SH-SY5Y (cell line): ENCODE measurements at regions not wholly inside any gene's neighbourhood (a gene's known extent, or its start where the extent isn't known, plus 50 kb on each side); places are given as distances from the start of the nearest gene placed in this dataset.

ENCODE experiments used
- GATA2 ChIP-seq: IDR thresholded peaks from 2 replicates; pipeline ENCODE4 v1.6.1; 2011; ENCODE audit warnings: mild to moderate bottlenecking, low read depth, low read length
- GATA3 ChIP-seq: IDR thresholded peaks from 2 replicates; pipeline ENCODE4 v1.6.1; 2011; ENCODE audit warnings: low read depth, mild to moderate bottlenecking, low read length, moderate library complexity

GRCh38 chr4:136908122-136908521 is 624.2 kb downstream of the PCDH18 start:
- TF ChIP-seq GATA3: no peak
- no peak for TF ChIP-seq GATA2
